WTC11 (cell line): ENCODE measurements at regions not wholly inside any gene's neighbourhood (a gene's known extent, or its start where the extent isn't known, plus 50 kb on each side); places are given as distances from the start of the nearest gene placed in this dataset.

ENCODE experiments used
- ATAC-seq: fragments of 200-7000 bp; cut with Tn5 transposase; 2 replicates; pipeline ENCODE4 v1.10.0; 2021; ENCODE audit warnings: mild to moderate bottlenecking, moderate library complexity
- CTCF ChIA-PET: fragments of 300-600 bp; sonication (Branson Sonifier 250); formaldehyde crosslinking; loops from one replicate; lab custom pipeline; 2021; ENCODE audit warnings: antibody characterized with exemption; lab: Charles Lee
- POLR2A ChIA-PET: fragments of 350-600 bp; sonication (Branson Sonifier 250); formaldehyde crosslinking; loops from one replicate; lab custom pipeline; 2021; ENCODE audit warnings: antibody characterized with exemption; lab: Charles Lee
- DNase-seq: peaks from one replicate; pipeline ENCODE4 v3.0.0; 2021; ENCODE audit warnings: low spot score
- H3K27ac Mint-ChIP-seq: 2 replicates; pipeline ENCODE4 v1.8.0; 2021; ENCODE audit warnings: mixed read lengths
- H3K27me3 Mint-ChIP-seq: 2 replicates; pipeline ENCODE4 v1.8.0; 2021; ENCODE audit warnings: low read depth, mild to moderate bottlenecking, moderate library complexity, mixed read lengths
- H3K36me3 Mint-ChIP-seq: 2 replicates; pipeline ENCODE4 v1.8.0; 2021; ENCODE audit warnings: mixed read lengths
- H3K4me1 Mint-ChIP-seq: 2 replicates; pipeline ENCODE4 v1.8.0; 2022; ENCODE audit warnings: mixed read lengths
- H3K4me3 Mint-ChIP-seq: 2 replicates; pipeline ENCODE4 v1.8.0; 2021; ENCODE audit warnings: mild to moderate bottlenecking, moderate library complexity, mixed read lengths
- H3K9me3 Mint-ChIP-seq: 2 replicates; pipeline ENCODE4 v1.8.0; 2021; ENCODE audit warnings: mixed read lengths
- CREM ChIP-seq: sonication (generic); formaldehyde crosslinking; IDR thresholded peaks from 2 replicates; pipeline ENCODE4 v1.8.1; 2022; ENCODE audit warnings: mild to moderate bottlenecking, missing genetic modification reagents, moderate library complexity
- E2F4 ChIP-seq: sonication (generic); formaldehyde crosslinking; IDR thresholded peaks from 2 replicates; pipeline ENCODE4 v1.8.1; 2022; ENCODE audit warnings: low read depth, mild to moderate bottlenecking, moderate library complexity, missing genetic modification reagents, borderline replicate concordance
- ELF4 ChIP-seq: sonication (generic); formaldehyde crosslinking; IDR thresholded peaks from 2 replicates; pipeline ENCODE4 v1.8.1; 2022; ENCODE audit warnings: low read depth, mild to moderate bottlenecking, moderate library complexity, missing genetic modification reagents
- GABPB1 ChIP-seq: sonication (generic); formaldehyde crosslinking; IDR thresholded peaks from 2 replicates; pipeline ENCODE4 v1.8.1; 2023; ENCODE audit warnings: mild to moderate bottlenecking, missing genetic modification reagents
- KAT7 ChIP-seq: sonication (generic); formaldehyde crosslinking; IDR thresholded peaks from 2 replicates; pipeline ENCODE4 v1.8.1; 2023; ENCODE audit warnings: missing genetic modification reagents, mild to moderate bottlenecking, borderline replicate concordance
- PRDM15 ChIP-seq: sonication (generic); formaldehyde crosslinking; IDR thresholded peaks from 2 replicates; pipeline ENCODE4 v1.8.0; 2022; ENCODE audit warnings: missing genetic modification reagents
- PRRX2 ChIP-seq: fragments of 250-450 bp; sonication (Bioruptor Pico); IDR thresholded peaks from 2 replicates; pipeline ENCODE4 v1.8.0; 2021; ENCODE audit warnings: mild to moderate bottlenecking
- TEAD1 ChIP-seq: sonication (generic); formaldehyde crosslinking; IDR thresholded peaks from 2 replicates; pipeline ENCODE4 v1.8.0; 2022; ENCODE audit warnings: mild to moderate bottlenecking, missing genetic modification reagents
- USF1 ChIP-seq: sonication (generic); formaldehyde crosslinking; IDR thresholded peaks from 2 replicates; pipeline ENCODE4 v1.8.0; 2022; ENCODE audit warnings: mild to moderate bottlenecking, missing genetic modification reagents
- TF ChIP-seq, protein P1 (sequence below): sonication (generic); formaldehyde crosslinking; IDR thresholded peaks from 2 replicates; pipeline ENCODE4 v1.8.1; 2023; ENCODE audit warnings: mild to moderate bottlenecking, missing genetic modification reagents

DNA sequence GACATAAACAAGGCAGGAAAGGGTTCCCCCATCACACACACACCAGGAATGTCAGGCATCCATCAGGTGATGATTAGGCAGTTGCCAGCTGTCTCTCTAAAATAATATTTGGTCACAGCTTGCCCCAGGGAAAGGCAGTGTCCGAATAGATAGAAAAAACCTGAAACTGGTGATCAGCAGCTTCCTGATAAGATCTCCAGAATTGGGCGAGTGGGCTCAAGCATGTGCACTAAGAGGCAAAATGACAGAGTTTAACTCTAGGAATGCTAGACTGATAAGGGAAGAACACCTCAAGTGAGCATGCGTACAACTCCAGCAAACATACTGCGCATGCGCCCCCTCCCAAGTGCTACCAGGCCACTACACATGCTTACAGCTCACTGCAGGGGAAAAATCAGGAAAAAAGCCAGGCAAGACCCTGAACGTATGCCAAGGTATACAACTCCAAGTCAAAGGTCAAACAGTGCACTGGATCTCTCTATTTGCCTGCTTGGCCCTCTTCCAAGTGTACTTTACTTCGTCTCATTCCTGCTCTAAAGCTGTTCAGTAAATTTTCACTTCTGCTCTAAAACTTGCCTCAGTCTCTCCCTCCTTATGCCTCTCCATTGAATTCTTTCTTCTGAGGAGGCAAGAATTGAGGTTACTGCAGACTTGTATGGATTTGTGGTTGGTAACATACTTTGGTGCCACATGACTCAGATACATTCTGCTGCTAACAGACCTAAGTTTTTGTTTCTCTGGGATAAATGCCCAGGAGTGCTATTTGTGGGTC lies 73.5 kb upstream of the VASH1 start:
- Mint-ChIP-seq H3K9me3 (peaks cover 52% of the 10 kb centered on the region), H3K36me3 (peaks cover 24% of the 10 kb centered on the region), H3K27me3 (0 out of 2 replicates have a peak, but pooled peaks cover 1% of the 10 kb centered on the region), H3K4me3 (no peak overlapping the region), H3K4me1 (no peaks in the 10 kb centered on the region), H3K27ac (no peak overlapping the region)
- POLR2A ChIA-PET: no interaction called here
- DNase-seq (no peak), ATAC-seq (no peak)
- CTCF ChIA-PET: interaction anchor here (0.6 to 1.1 kb wide), 2 partner anchors 40 to 125 kb away, joined by 3 read pairs; no protein-coding TSS in a partner anchor
- TF ChIP-seq GABPB1 (CRISPR knock-in tag) (0 out of 2 replicates have a peak, but pooled peaks have one; percentile 15), TEAD1 (CRISPR knock-in tag) (no peak)

DNA sequence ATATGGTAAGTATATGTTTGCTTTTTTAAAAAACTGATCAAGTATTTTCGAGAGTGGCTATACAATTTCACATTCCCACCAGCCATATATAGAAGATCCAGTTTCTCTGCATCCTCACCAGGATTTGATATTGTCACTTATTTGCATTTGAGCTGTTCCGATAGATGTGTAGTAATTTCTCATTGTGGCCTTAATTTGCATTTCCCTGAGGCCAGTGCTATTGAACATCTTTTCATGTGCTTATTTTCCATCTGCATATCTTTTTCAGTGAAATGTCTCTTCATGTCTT lies 72.9 kb upstream of the VASH1 start:
- DNase-seq (no peak), ATAC-seq (no peak)
- POLR2A ChIA-PET: no interaction called here
- no peaks in the 10 kb centered on the region for H3K27me3 Mint-ChIP-seq
- no peak overlapping the region for H3K27ac Mint-ChIP-seq
- no peak overlapping the region for H3K4me3 Mint-ChIP-seq
- no peak for TF ChIP-seq ELF4 (CRISPR knock-in tag)
- TF ChIP-seq KAT7: no peak
- no peak for TF ChIP-seq E2F4 (CRISPR knock-in tag)
- H3K9me3 Mint-ChIP-seq: peaks cover 46% of the 10 kb centered on the region
- CTCF ChIA-PET: no interaction called here
- H3K4me1 Mint-ChIP-seq: no peaks in the 10 kb centered on the region
- peaks cover 19% of the 10 kb centered on the region for H3K36me3 Mint-ChIP-seq

- H3K36me3 Mint-ChIP-seq: peaks cover 18% of the 10 kb centered on the region
- POLR2A ChIA-PET: no interaction called here
- H3K9me3 Mint-ChIP-seq: peaks cover 27% of the 10 kb centered on the region
- TF ChIP-seq PRRX2 (CRISPR knock-in tag): no peak
- no peak for TF ChIP-seq PRDM15 (CRISPR knock-in tag)
- TF ChIP-seq, protein P1, sequence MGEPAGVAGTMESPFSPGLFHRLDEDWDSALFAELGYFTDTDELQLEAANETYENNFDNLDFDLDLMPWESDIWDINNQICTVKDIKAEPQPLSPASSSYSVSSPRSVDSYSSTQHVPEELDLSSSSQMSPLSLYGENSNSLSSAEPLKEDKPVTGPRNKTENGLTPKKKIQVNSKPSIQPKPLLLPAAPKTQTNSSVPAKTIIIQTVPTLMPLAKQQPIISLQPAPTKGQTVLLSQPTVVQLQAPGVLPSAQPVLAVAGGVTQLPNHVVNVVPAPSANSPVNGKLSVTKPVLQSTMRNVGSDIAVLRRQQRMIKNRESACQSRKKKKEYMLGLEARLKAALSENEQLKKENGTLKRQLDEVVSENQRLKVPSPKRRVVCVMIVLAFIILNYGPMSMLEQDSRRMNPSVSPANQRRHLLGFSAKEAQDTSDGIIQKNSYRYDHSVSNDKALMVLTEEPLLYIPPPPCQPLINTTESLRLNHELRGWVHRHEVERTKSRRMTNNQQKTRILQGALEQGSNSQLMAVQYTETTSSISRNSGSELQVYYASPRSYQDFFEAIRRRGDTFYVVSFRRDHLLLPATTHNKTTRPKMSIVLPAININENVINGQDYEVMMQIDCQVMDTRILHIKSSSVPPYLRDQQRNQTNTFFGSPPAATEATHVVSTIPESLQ (CRISPR knock-in tag): no peak
- no peak for TF ChIP-seq ELF4 (CRISPR knock-in tag)
- DNase-seq (no peak), ATAC-seq (no peak)
- no peaks in the 10 kb centered on the region for H3K4me1 Mint-ChIP-seq
- H3K4me3 Mint-ChIP-seq: no peak overlapping the region
- no peaks in the 10 kb centered on the region for H3K27me3 Mint-ChIP-seq
- CTCF ChIA-PET: interaction anchor here (1.5 kb wide), 1 partner anchor 94 kb away, joined by 4 read pairs; no protein-coding TSS in a partner anchor
- no peak overlapping the region for H3K27ac Mint-ChIP-seq
Observed at GRCh38 chr14:76690502-76691105, 70.7 kb upstream of the VASH1 start.

- H3K9me3 Mint-ChIP-seq: no peaks in the 10 kb centered on the region
- TF ChIP-seq USF1 (CRISPR knock-in tag) (no peak), CREM (CRISPR knock-in tag) (no peak)
- DNase-seq (no peak), ATAC-seq (no peak)
- no peak overlapping the region for H3K4me3 Mint-ChIP-seq
- H3K27me3 Mint-ChIP-seq: no peaks in the 10 kb centered on the region
- no peaks in the 10 kb centered on the region for H3K36me3 Mint-ChIP-seq
- ChIA-PET CTCF (interaction anchor here (1.0 to 1.2 kb wide), 3 partner anchors 11 to 91 kb away, joined by 3 to 6 read pairs (median 4); no protein-coding TSS in a partner anchor), POLR2A (no interaction called here)
- no peaks in the 10 kb centered on the region for H3K4me1 Mint-ChIP-seq
- no peak overlapping the region for H3K27ac Mint-ChIP-seq
Observed at GRCh38 chr14:76694106-76694505, 67.2 kb upstream of the VASH1 start.
